HG02759 (cell line): ENCODE measurements at regions not wholly inside any gene's neighbourhood (a gene's known extent, or its start where the extent isn't known, plus 50 kb on each side); places are given as distances from the start of the nearest gene placed in this dataset.
"Not testable (repeated sequence)": the region's sequence is repeated elsewhere in the genome, so short reads cannot be mapped to it uniquely, and the experiment has no call there.

Experiments used
- ATAC-seq: cut with Tn5 transposase; IDR thresholded peaks from one replicate; pipeline ENCODE4 v1.9.1; 2021; ENCODE audit warnings: mild to moderate bottlenecking, moderate library complexity; ENCODE audit not compliant: unreplicated experiment

GRCh38 chr2:146777181-146777580 is 1067.6 kb upstream of the ACVR2A start:
- no peak for ATAC-seq

DNA sequence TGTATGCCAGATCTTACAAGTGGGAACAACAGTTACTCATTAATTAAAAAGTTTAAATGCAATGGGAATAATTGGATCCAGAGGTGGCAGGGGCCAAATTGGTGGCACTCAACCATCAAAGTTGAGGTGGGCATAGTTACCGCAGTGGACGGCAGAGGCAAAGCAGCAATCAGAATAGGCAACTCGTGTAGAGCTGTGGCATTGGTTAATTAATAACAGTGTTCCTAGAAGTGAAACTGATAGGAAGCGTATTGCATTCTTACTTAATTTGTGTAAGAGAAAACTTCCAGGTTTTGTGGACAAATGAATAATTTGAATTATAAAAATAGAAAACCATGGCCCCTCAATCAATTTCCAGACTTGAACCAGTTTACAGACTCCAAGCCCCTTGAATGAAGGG is 1068.2 kb upstream of the ACVR2A start:
- no peak for ATAC-seq

- ATAC-seq: no peak
Observed at GRCh38 chr2:146771531-146771930, 1073.3 kb upstream of the ACVR2A start.

DNA sequence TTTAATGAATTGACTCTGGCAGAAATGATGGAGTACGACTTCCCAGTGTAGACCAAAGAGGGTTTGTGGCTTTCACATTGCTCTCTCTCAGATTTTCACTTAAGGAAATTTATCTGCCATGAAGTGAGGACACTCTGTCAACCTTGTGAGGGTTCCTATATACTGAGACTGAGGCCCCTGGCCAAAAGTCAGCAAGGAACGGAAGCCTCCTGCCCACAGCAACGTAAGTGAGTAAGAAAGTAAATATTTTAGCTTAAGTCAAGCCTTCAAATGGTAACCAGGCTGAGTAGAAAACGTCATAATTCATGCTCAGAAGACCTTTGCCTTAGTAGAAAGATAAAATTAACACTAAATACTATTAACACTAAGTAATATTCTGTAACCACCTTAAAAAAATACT is 1080.5 kb upstream of the ACVR2A start:
- no peak for ATAC-seq

- no peak for ATAC-seq
Observed at GRCh38 chr2:146762786-146763185, 1082.0 kb upstream of the ACVR2A start.

DNA sequence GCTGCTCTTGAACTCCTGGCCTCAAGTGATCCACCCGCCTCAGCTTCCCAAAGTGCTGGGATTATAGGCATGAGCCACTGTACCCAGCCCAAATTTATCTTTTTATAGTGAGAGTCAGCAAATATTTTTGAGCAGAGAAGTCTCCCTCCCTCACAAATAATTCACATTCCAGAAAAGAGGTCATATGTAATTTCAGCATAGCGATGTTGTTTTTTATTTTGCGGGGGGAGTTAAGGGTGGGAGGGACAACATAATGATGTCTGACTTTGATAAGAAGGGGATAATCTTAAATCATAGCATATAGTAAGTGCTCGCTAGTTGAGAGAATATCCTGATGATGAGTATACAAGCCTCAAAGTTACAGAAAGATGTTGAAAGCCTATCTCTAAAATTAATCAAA is 1090.2 kb upstream of the ACVR2A start:
- no peak for ATAC-seq

GRCh38 chr2:146748046-146748445 is 1096.8 kb upstream of the ACVR2A start:
- no peak for ATAC-seq

- ATAC-seq: no peak
Observed at GRCh38 chr2:146741260-146741659, 1103.6 kb upstream of the ACVR2A start.

GRCh38 chr2:146734821-146735190 is 1110.0 kb upstream of the ACVR2A start:
- ATAC-seq: no peak

DNA sequence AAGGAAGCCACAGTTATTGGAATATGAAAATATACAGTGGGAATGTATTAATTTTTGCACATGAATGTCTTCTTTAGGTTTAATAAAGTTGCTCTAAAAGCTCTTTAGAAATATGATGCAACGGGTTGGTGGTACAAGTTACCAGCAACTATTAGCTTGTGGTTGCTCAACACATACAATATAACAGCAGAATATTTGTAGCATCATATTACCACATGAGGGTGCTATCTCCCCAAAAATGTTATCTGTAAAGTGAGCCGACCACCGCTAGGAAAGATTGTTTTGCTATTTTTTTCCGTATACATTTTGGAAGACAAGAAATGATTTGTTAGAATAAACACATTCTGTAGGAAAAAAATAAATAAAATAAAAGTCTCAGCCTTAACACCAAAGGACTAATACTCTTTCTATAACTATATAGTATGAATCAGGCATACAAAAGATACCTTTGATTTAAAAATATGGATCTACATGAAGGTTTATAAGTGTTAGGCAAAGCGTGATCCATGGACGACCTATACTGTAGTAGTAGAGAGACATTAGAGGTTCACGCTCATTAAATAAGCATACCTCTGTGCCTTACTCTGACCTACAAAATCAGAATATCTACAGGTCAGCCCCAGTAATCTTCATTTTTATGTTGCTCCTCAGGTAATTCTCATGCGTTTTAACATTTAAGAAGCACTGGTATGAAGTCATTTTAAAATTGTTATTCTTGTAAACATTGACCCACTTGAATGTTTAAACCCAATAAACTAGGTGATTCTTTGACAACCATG is 1110.6 kb upstream of the ACVR2A start:
- ATAC-seq: peak; percentile 73

DNA sequence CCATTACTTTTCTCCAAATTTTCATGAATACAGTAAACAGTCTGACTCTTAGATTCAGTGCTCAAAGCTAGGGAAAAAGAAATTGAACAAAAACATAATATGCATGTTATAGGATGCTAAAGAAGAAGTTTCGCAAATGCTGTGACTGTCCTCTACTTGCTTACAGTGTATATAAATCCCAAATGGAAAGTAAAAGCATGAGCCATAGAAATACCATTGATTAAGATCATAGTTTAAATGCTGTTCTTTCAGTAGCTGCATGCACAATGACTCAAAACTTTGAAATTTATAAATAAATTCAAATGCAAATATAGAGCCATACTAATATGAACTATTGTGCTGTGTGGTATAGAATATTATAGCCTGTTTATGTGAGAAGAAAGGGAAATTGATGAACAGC is 1113.9 kb upstream of the ACVR2A start:
- ATAC-seq: no peak

DNA sequence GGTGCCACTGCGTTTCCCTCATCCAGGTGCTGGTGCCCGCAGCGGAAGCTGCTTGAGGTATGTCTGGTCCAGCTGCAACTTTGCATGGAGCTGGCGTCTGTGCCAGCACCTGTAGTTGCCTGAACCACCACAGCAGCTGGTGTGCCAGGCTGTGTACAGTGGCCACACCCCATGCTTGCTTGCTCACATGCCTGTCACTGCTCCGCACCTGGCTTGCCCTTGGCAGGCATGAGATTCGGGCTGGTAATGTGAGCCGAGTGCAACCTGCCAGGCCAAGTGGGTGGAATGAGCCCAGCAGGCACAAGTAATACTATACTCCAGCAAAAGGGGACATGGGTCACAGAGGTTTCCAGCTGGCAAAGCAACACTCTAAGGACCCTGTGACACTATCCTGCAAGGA is 1123.3 kb upstream of the ACVR2A start:
- ATAC-seq: no peak

DNA sequence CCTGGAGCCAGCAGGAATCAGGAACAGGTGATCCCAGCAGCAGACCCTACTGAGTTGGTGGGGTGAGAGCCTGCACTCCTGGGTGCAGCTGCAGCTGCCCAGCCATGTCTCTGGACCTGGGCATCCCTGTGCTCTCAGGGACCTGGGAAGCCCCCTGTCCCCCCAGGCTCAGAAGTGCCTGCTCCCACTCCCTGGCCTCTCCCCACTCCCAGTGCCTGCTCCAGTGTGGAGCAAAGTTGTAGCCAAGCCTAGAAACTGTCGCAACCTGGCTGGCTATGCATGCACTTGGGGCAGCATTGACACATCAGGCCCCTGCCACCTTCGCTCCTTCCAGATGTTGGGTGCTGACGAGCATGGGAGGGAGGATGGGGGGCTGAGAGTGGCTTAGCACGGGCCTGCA is 1124.7 kb upstream of the ACVR2A start:
- no peak for ATAC-seq

- no peak for ATAC-seq
Observed at GRCh38 chr2:146716591-146716990, 1128.2 kb upstream of the ACVR2A start.

DNA sequence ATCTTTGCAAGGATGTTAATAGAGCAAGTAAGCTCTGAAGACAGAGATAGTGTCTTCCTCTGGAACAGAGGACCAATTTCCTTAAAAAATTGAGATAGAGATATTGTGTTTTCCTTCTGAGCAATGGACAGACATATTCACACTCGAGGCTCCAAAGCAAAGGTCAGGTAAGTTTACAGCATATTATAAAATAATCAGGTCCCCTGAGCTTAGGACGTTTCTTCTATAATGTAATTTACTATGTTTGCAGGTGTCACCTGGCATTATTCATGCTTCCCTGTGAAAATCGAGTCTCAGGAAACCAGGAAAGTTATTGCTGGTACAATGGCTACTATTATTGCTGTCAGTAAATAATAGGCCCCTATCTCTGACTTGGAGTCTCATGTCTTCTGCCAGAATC is 1135.8 kb upstream of the ACVR2A start:
- no peak for ATAC-seq

DNA sequence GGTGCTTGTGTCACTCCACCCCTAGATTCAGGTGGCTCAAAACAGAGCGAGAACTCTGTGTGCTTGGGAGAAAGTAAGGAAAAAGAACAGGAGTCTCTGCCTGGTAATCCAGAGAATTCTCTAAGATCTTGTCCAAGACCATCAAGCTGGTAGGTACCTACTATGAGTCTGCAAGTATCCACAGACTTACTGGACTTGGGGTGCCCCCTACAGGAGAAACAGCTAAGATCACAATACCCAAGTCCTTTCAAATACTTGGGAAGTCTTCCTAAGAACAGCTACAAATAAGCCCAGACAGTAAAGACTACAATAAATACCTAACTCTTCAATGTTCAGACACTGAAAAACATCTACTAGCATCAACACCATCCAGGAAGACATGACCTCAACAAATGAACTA is 1143.6 kb upstream of the ACVR2A start:
- ATAC-seq: no peak

GRCh38 chr2:146697307-146697706 is 1147.5 kb upstream of the ACVR2A start:
- no peak for ATAC-seq

DNA sequence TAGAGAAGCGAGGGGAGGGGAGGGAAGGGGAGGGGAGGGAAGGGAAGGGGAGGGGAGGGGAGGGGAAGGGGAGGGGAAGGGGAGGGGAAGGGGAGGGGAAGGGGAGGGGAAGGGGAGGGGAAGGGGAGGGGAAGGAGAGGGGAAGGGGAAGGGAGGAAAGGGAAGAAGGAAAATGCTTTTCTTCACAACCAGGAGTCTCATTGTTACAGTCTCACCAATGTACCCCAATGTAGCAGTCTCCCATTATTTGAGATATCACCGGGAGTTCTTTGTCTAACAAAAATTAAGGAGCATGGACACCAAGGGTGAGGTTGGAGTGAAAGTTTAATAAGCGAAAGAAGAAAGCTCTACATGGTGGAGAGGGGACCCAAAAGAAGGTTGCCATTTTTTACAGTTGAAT is 1148.0 kb upstream of the ACVR2A start:
- not testable (repeated sequence) for ATAC-seq

- ATAC-seq: no peak
Observed at GRCh38 chr2:146681991-146682390, 1162.8 kb upstream of the ACVR2A start.

GRCh38 chr2:146678516-146678915 is 1166.3 kb upstream of the ACVR2A start:
- ATAC-seq: no peak

DNA sequence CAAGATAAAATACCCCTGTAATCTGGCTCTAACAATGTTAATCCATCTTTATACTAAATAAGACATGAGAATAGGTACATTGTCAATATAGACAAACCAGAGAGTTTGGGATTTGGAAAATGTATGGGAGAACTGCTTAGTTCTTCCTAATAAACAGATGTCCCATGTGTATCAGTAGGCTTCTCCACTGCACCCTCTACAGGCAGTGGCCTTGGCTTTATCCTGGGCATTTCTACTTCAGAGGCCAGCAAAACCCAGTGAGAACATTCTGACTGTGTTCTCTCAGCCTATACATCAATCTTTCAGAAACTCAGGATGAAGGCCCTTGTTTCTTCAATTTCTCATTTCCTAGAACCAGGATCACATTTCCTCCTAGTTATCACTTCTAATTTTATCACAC is 1167.5 kb upstream of the ACVR2A start:
- ATAC-seq: no peak

DNA sequence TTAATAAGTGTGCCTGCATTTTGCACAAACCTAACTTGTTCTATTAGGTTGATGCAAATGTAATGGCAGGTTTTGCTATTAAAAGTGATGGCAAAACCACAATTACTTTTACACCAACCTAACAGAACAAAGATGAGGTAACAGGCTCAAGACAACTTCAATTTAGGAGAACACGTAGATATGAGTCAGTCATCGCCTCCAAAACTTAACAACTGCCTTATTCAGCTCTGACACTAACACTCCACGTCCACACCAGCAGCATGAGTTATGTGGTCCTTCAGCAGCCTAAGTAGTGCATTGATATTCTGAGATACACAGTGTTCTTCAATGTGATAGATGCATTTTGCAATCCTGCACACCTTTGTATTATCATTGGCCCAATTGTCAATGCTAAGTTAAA is 1175.1 kb upstream of the ACVR2A start:
- no peak for ATAC-seq

- no peak for ATAC-seq
Observed at GRCh38 chr2:146666340-146666739, 1178.5 kb upstream of the ACVR2A start.
